LNCAP (cell line): ENCODE measurements at regions not wholly inside any gene's neighbourhood (a gene's known extent, or its start where the extent isn't known, plus 50 kb on each side); places are given as distances from the start of the nearest gene placed in this dataset.

Source experiments
- CTCF ChIP-seq: fragments of 450-650 bp; IDR thresholded peaks from 2 replicates; pipeline ENCODE4 v1.5.1; 2017; ENCODE audit warnings: mild to moderate bottlenecking

- no peak for TF ChIP-seq CTCF
Observed at GRCh38 chr14:31927348-31927832, 149.7 kb upstream of the ARHGAP5 start.

GRCh38 chr14:31930070-31930469, 147.0 kb upstream of the ARHGAP5 start:
- no peak for TF ChIP-seq CTCF

- no peak for TF ChIP-seq CTCF
Observed at GRCh38 chr14:31930493-31931240, 146.4 kb upstream of the ARHGAP5 start.

- no peak for TF ChIP-seq CTCF
Observed at GRCh38 chr14:31932675-31933074, 144.4 kb upstream of the ARHGAP5 start.

GRCh38 chr14:31933716-31934115, 143.4 kb upstream of the ARHGAP5 start:
- no peak for TF ChIP-seq CTCF

- TF ChIP-seq CTCF: peak; percentile 52
Observed at GRCh38 chr14:31934767-31935266, 142.3 kb upstream of the ARHGAP5 start.

- no peak for TF ChIP-seq CTCF
Observed at GRCh38 chr14:31935391-31935790, 141.7 kb upstream of the ARHGAP5 start.

GRCh38 chr14:31936115-31936514, 141.0 kb upstream of the ARHGAP5 start:
- TF ChIP-seq CTCF: no peak
